Fibroblast of lung (primary cell): ENCODE measurements at regions not wholly inside any gene's neighbourhood (a gene's known extent, or its start where the extent isn't known, plus 50 kb on each side); places are given as distances from the start of the nearest gene placed in this dataset.

Experiments
- DNase-seq, 2 donors: peaks; one replicate each; pipeline versions ENCODE4 v3.0.0 to v3.0.0-alpha.2; 2010; ENCODE audit warnings: low read depth in 2 of 2
- H2AFZ ChIP-seq: 2 replicates; pipeline ENCODE4 v1.5.1; 2012; ENCODE audit warnings: low read length, control low read depth, inconsistent platforms
- H3K27ac ChIP-seq: 2 replicates; pipeline ENCODE4 v1.5.1; 2011; ENCODE audit warnings: low read length, control low read depth; ENCODE audit not compliant: insufficient read depth
- H3K27me3 ChIP-seq: 2 replicates; pipeline ENCODE4 v1.5.1; 2011; ENCODE audit warnings: mild to moderate bottlenecking, low read length; ENCODE audit not compliant: control insufficient read depth, insufficient read depth
- H3K36me3 ChIP-seq: 2 replicates; pipeline ENCODE4 v1.5.1; 2011; ENCODE audit warnings: low read length; ENCODE audit not compliant: control insufficient read depth, insufficient read depth
- H3K4me1 ChIP-seq: 2 replicates; pipeline ENCODE4 v1.5.1; 2011; ENCODE audit warnings: low read length; ENCODE audit not compliant: control insufficient read depth, insufficient read depth; ENCODE audit errors: extremely low read depth
- H3K4me2 ChIP-seq: 2 replicates; pipeline ENCODE4 v1.5.1; 2011; ENCODE audit warnings: low read length, control low read depth; ENCODE audit not compliant: insufficient read depth; ENCODE audit errors: extremely low read depth
- H3K4me3 ChIP-seq, 4 experiments: fragments of 200-600 bp in 1 of 4; sonication (generic) in 1 of 4; replicated peaks in 1 of 4; 2 replicates each; pipeline ENCODE4 v1.5.1; 2011 to 2016; ENCODE audit warnings: low read length in 4 of 4, low read depth in 3 of 4, mild to moderate bottlenecking in 3 of 4, control low read depth in 2 of 4, inconsistent platforms in 1 of 4, mixed read lengths in 1 of 4; ENCODE audit not compliant: insufficient read depth in 1 of 4; ENCODE audit errors: control extremely low read depth in 1 of 4
- H3K79me2 ChIP-seq: 2 replicates; pipeline ENCODE4 v1.5.1; 2012; ENCODE audit warnings: mild to moderate bottlenecking, low read length, inconsistent platforms; ENCODE audit not compliant: control insufficient read depth, insufficient read depth
- H3K9ac ChIP-seq: 2 replicates; pipeline ENCODE4 v1.5.1; 2011; ENCODE audit warnings: mild to moderate bottlenecking, low read length, control low read depth; ENCODE audit not compliant: insufficient read depth
- H3K9me3 ChIP-seq: 2 replicates; pipeline ENCODE4 v1.5.1; 2012; ENCODE audit warnings: low read depth, low read length; ENCODE audit not compliant: control insufficient read depth, insufficient read depth
- H4K20me1 ChIP-seq: 2 replicates; pipeline ENCODE4 v1.5.1; 2011; ENCODE audit warnings: low read length; ENCODE audit not compliant: control insufficient read depth, insufficient read depth; ENCODE audit errors: extremely low read depth
- EZH2 ChIP-seq: IDR thresholded peaks from 2 replicates; pipeline ENCODE4 v1.5.1; 2012; ENCODE audit warnings: low read length, control low read depth, mild to moderate bottlenecking; ENCODE audit errors: missing control alignments
- TF ChIP-seq, protein P1 (sequence below), 2 donors: IDR thresholded peaks in 1 of 2; conservative IDR thresholded peaks in 1 of 2; 1 replicate in 1 of 2; 2 replicates in 1 of 2; pipeline ENCODE4 v1.5.1; 2011 to 2012; ENCODE audit warnings: low read length in 2 of 2, control low read depth in 1 of 2, inconsistent platforms in 1 of 2, low read depth in 1 of 2, mild to moderate bottlenecking in 1 of 2

DNA sequence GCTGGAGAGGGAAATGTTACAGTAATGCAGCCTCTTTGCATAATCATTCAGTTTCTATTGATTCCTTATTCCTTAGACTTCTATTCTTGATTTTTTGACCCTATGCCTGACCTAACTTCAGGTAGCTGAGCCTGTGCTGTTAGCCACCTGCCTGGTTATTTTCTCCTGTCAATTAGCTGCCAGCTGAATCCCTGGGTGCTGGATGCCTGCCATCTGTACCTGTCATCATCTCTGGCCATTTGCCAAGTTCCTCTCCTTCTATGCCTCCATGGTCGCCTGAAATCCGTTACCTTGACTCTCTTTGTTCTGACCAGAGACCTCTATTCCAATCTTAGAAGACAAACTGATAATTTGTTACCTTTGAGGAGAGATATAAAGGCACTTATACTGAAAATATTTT lies 178.3 kb downstream of the CAVIN4 start:
- Histone ChIP-seq H3K36me3 (no peaks in the 10 kb centered on the region), H2AFZ (no peak overlapping the region), H3K4me2 (no peak overlapping the region), H3K79me2 (no peaks in the 10 kb centered on the region), H3K27me3 (no peaks in the 10 kb centered on the region), H3K9ac (no peak overlapping the region), H3K4me1 (no peaks in the 10 kb centered on the region), H4K20me1 (no peaks in the 10 kb centered on the region), H3K4me3 (no peak overlapping the region), H3K27ac (no peak overlapping the region), H3K9me3 (no peaks in the 10 kb centered on the region)
- no peak for TF ChIP-seq EZH2
- TF ChIP-seq, protein P1, sequence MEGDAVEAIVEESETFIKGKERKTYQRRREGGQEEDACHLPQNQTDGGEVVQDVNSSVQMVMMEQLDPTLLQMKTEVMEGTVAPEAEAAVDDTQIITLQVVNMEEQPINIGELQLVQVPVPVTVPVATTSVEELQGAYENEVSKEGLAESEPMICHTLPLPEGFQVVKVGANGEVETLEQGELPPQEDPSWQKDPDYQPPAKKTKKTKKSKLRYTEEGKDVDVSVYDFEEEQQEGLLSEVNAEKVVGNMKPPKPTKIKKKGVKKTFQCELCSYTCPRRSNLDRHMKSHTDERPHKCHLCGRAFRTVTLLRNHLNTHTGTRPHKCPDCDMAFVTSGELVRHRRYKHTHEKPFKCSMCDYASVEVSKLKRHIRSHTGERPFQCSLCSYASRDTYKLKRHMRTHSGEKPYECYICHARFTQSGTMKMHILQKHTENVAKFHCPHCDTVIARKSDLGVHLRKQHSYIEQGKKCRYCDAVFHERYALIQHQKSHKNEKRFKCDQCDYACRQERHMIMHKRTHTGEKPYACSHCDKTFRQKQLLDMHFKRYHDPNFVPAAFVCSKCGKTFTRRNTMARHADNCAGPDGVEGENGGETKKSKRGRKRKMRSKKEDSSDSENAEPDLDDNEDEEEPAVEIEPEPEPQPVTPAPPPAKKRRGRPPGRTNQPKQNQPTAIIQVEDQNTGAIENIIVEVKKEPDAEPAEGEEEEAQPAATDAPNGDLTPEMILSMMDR (conservative IDR thresholded peaks at IDR 0.05 in 1 of 2, IDR thresholded peaks at IDR 0.05 in 1 of 2; ENCODE audit: low read depth in 1 of 2, low read length in 2 of 2): no peak
- no peak for DNase-seq

DNA sequence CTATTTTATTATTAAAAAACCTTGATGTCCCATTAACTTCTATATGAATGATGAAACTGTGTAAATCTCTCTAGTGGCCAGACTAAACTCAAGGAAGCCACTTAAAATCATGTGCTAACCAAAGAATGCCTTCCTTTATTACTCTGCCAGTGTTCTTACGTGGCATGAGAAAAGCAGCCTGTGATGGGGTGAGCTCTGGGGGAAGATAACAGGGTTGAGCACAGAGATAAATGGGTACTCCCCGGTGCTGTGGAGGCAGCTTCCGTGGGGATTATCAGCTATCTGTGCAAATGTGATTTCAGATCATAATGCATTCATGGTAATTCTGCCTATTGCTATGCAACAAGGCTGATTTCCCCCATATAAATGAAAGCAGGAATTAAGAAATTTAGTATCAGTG lies 181.3 kb downstream of the CAVIN4 start:
- DNase-seq: no peak

GRCh38 chr9:100761276-100761802 lies 183.5 kb downstream of the CAVIN4 start:
- Histone ChIP-seq H2AFZ (no peak overlapping the region), H3K27me3 (no peaks in the 10 kb centered on the region), H3K9me3 (no peaks in the 10 kb centered on the region), H3K4me3 (no peak overlapping the region), H3K4me2 (no peak overlapping the region), H3K27ac (no peak overlapping the region), H3K4me1 (no peaks in the 10 kb centered on the region), H3K79me2 (no peaks in the 10 kb centered on the region), H3K36me3 (no peaks in the 10 kb centered on the region), H3K9ac (no peak overlapping the region), H4K20me1 (no peaks in the 10 kb centered on the region)
- TF ChIP-seq, protein P1 (conservative IDR thresholded peaks at IDR 0.05 in 1 of 2, IDR thresholded peaks at IDR 0.05 in 1 of 2; ENCODE audit: low read depth in 1 of 2, low read length in 2 of 2): no peak
- no peak for TF ChIP-seq EZH2
- no peak for DNase-seq

More for the DNA sequence above, 181.3 kb downstream of the CAVIN4 start:
- no peaks in the 10 kb centered on the region for H3K9me3 ChIP-seq
- H3K36me3 ChIP-seq: no peaks in the 10 kb centered on the region
- no peaks in the 10 kb centered on the region for H4K20me1 ChIP-seq
- H3K9ac ChIP-seq: no peak overlapping the region
- no peak for TF ChIP-seq EZH2
- TF ChIP-seq, protein P1 (conservative IDR thresholded peaks at IDR 0.05 in 1 of 2, IDR thresholded peaks at IDR 0.05 in 1 of 2; ENCODE audit: low read depth in 1 of 2, low read length in 2 of 2): no peak
- no peak overlapping the region for H3K27ac ChIP-seq
- no peaks in the 10 kb centered on the region for H3K79me2 ChIP-seq
- no peak overlapping the region for H3K4me3 ChIP-seq
- no peak overlapping the region for H2AFZ ChIP-seq
- H3K4me1 ChIP-seq: no peaks in the 10 kb centered on the region
- no peaks in the 10 kb centered on the region for H3K27me3 ChIP-seq
- H3K4me2 ChIP-seq: no peak overlapping the region
